ENCODE measurements at regions not wholly inside any gene's neighbourhood (a gene's known extent, or its start where the extent isn't known, plus 50 kb on each side); places are given as distances from the start of the nearest gene placed in this dataset.

GRCh38 chr9:94159069-94159939, 75.0 kb downstream of the PTPDC1 start:
- no peak for DNase-seq

GRCh38 chr9:94160594-94161501, 76.6 kb downstream of the PTPDC1 start:
- DNase-seq = no peak

- DNase-seq = no peak
Observed at GRCh38 chr9:94161673-94162072, 77.4 kb downstream of the PTPDC1 start.

GRCh38 chr9:94164806-94165549, 80.7 kb downstream of the PTPDC1 start:
- DNase-seq = peak in 2 of 6 experiments; percentile 5 to 9

- peak; percentile 89 to 98 (median 96) for DNase-seq
Observed at GRCh38 chr9:94165592-94166235, 81.5 kb downstream of the PTPDC1 start.

- DNase-seq = peak; percentile 81 to 94 (median 92)
Observed at GRCh38 chr9:94166236-94166975, 82.1 kb downstream of the PTPDC1 start.

- DNase-seq = no peak
Observed at GRCh38 chr9:94166976-94167346, 82.7 kb downstream of the PTPDC1 start.

GRCh38 chr9:94167376-94167890, 83.2 kb downstream of the PTPDC1 start:
- DNase-seq = no peak

GRCh38 chr9:94168203-94169000, 84.1 kb downstream of the PTPDC1 start:
- no peak for DNase-seq

GRCh38 chr9:94169968-94170367, 85.7 kb downstream of the PTPDC1 start:
- no peak for DNase-seq

GRCh38 chr9:94173632-94174031, 85.5 kb upstream of the ZNF169 start:
- DNase-seq = no peak

GRCh38 chr9:94174164-94174563, 84.9 kb upstream of the ZNF169 start:
- no peak for DNase-seq

- DNase-seq = no peak
Observed at GRCh38 chr9:94175669-94176068, 83.4 kb upstream of the ZNF169 start.

- no peak for DNase-seq
Observed at GRCh38 chr9:94176608-94177007, 82.5 kb upstream of the ZNF169 start.

- DNase-seq = no peak
Observed at GRCh38 chr9:94178927-94179326, 80.2 kb upstream of the ZNF169 start.

GRCh38 chr9:94181408-94182181, 77.5 kb upstream of the ZNF169 start:
- no peak for DNase-seq

- no peak for DNase-seq
Observed at GRCh38 chr9:94182532-94182931, 76.6 kb upstream of the ZNF169 start.

- DNase-seq = no peak
Observed at GRCh38 chr9:94183240-94183999, 75.7 kb upstream of the ZNF169 start.

GRCh38 chr9:94188246-94188645, 70.9 kb upstream of the ZNF169 start:
- no peak for DNase-seq
